ENCODE measurements at regions not wholly inside any gene's neighbourhood (a gene's known extent, or its start where the extent isn't known, plus 50 kb on each side); places are given as distances from the start of the nearest gene placed in this dataset.

GRCh38 chr5:79856456-79857055 is 134.5 kb downstream of the MTX3 start:
- Histone ChIP-seq H3K27ac (ENCODE audit: low read length) (no peak overlapping the region), H2AFZ (ENCODE audit: low read depth, low read length) (no peak overlapping the region), H3K9ac (ENCODE audit: low read length) (no peak overlapping the region), H3K9me3 (ENCODE audit: low read length) (no peaks in the 10 kb centered on the region), H3K27me3 (ENCODE audit: insufficient read depth, low read depth, low read length) (no peaks in the 10 kb centered on the region), H3K4me3 (ENCODE audit: low read length) (no peak overlapping the region), H3F3A (ENCODE audit: insufficient read depth, low read length, poor library complexity, severe bottlenecking) (no peaks in the 10 kb centered on the region), H3K9me2 (ENCODE audit: insufficient read depth, low read length) (no peaks in the 10 kb centered on the region), H3K79me2 (replicated peaks; ENCODE audit: insufficient read depth, low read length) (no peaks in the 10 kb centered on the region), H3K4me2 (ENCODE audit: low read length) (no peak overlapping the region), H3K36me3 (ENCODE audit: insufficient read depth, low read length) (no peaks in the 10 kb centered on the region), H4K20me1 (ENCODE audit: insufficient read depth) (no peaks in the 10 kb centered on the region)
- no peak for TF ChIP-seq MXI1 (conservative IDR thresholded peaks at IDR 0.05; ENCODE audit: poor library complexity, severe bottlenecking)
- no peak for TF ChIP-seq EZH2 (IDR thresholded peaks at IDR 0.05; ENCODE audit: borderline replicate concordance, insufficient read depth, low read length, poor library complexity, severe bottlenecking)
- TF ChIP-seq CTCF (IDR thresholded peaks at IDR 0.05; ENCODE audit: poor library complexity, severe bottlenecking): no peak
- TF ChIP-seq, protein P1, sequence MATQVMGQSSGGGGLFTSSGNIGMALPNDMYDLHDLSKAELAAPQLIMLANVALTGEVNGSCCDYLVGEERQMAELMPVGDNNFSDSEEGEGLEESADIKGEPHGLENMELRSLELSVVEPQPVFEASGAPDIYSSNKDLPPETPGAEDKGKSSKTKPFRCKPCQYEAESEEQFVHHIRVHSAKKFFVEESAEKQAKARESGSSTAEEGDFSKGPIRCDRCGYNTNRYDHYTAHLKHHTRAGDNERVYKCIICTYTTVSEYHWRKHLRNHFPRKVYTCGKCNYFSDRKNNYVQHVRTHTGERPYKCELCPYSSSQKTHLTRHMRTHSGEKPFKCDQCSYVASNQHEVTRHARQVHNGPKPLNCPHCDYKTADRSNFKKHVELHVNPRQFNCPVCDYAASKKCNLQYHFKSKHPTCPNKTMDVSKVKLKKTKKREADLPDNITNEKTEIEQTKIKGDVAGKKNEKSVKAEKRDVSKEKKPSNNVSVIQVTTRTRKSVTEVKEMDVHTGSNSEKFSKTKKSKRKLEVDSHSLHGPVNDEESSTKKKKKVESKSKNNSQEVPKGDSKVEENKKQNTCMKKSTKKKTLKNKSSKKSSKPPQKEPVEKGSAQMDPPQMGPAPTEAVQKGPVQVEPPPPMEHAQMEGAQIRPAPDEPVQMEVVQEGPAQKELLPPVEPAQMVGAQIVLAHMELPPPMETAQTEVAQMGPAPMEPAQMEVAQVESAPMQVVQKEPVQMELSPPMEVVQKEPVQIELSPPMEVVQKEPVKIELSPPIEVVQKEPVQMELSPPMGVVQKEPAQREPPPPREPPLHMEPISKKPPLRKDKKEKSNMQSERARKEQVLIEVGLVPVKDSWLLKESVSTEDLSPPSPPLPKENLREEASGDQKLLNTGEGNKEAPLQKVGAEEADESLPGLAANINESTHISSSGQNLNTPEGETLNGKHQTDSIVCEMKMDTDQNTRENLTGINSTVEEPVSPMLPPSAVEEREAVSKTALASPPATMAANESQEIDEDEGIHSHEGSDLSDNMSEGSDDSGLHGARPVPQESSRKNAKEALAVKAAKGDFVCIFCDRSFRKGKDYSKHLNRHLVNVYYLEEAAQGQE (IDR thresholded peaks at IDR 0.05; ENCODE audit: borderline replicate concordance): no peak
- no peak for TF ChIP-seq SMC3 (conservative IDR thresholded peaks at IDR 0.05; ENCODE audit: poor library complexity)
- TF ChIP-seq POLR2AphosphoS5 (IDR thresholded peaks at IDR 0.05): no peak
- no peak for TF ChIP-seq TAF1 (IDR thresholded peaks at IDR 0.05; ENCODE audit: low read depth)

GRCh38 chr5:79853676-79854418 is 137.2 kb downstream of the MTX3 start:
- Histone ChIP-seq H3K9me2 (ENCODE audit: insufficient read depth, low read length) (no peaks in the 10 kb centered on the region), H3K79me2 (replicated peaks; ENCODE audit: insufficient read depth, low read length) (no peaks in the 10 kb centered on the region), H3K4me2 (ENCODE audit: low read length) (no peak overlapping the region), H3K9me3 (ENCODE audit: low read length) (no peaks in the 10 kb centered on the region), H3K27me3 (ENCODE audit: insufficient read depth, low read depth, low read length) (no peaks in the 10 kb centered on the region), H3K36me3 (ENCODE audit: insufficient read depth, low read length) (no peaks in the 10 kb centered on the region), H3F3A (ENCODE audit: insufficient read depth, low read length, poor library complexity, severe bottlenecking) (no peaks in the 10 kb centered on the region), H3K9ac (ENCODE audit: low read length) (no peak overlapping the region), H3K4me3 (ENCODE audit: low read length) (no peak overlapping the region), H2AFZ (ENCODE audit: low read depth, low read length) (no peak overlapping the region), H4K20me1 (ENCODE audit: insufficient read depth) (no peaks in the 10 kb centered on the region), H3K27ac (ENCODE audit: low read length) (no peak overlapping the region)
- TF ChIP-seq MXI1 (conservative IDR thresholded peaks at IDR 0.05; ENCODE audit: poor library complexity, severe bottlenecking) (no peak), CTCF (IDR thresholded peaks at IDR 0.05; ENCODE audit: poor library complexity, severe bottlenecking) (no peak), TAF1 (IDR thresholded peaks at IDR 0.05; ENCODE audit: low read depth) (no peak), POLR2AphosphoS5 (IDR thresholded peaks at IDR 0.05) (no peak), RAD21 (conservative IDR thresholded peaks at IDR 0.05) (no peak), EZH2 (IDR thresholded peaks at IDR 0.05; ENCODE audit: borderline replicate concordance, insufficient read depth, low read length, poor library complexity, severe bottlenecking) (no peak), EP300 (conservative IDR thresholded peaks at IDR 0.05; ENCODE audit: poor library complexity, severe bottlenecking) (no peak), SMC3 (conservative IDR thresholded peaks at IDR 0.05; ENCODE audit: poor library complexity) (no peak)
- TF ChIP-seq, protein P1 (IDR thresholded peaks at IDR 0.05; ENCODE audit: borderline replicate concordance): no peak
